KOPT-K1 (cell line): ENCODE measurements at regions not wholly inside any gene's neighbourhood (a gene's known extent, or its start where the extent isn't known, plus 50 kb on each side); places are given as distances from the start of the nearest gene placed in this dataset.

Source experiments
- H3K27ac ChIP-seq: fragments of 200-600 bp; sonication (generic); 2 replicates; pipeline ENCODE4 v1.5.1; 2016; ENCODE audit warnings: antibody characterized with exemption, mild to moderate bottlenecking, low read depth, low read length; ENCODE audit not compliant: poor library complexity, severe bottlenecking
- H3K36me3 ChIP-seq: fragments of 200-600 bp; sonication (generic); 2 replicates; pipeline ENCODE4 v1.5.1; 2017; ENCODE audit warnings: antibody characterized with exemption, mild to moderate bottlenecking, low read length, moderate library complexity; ENCODE audit not compliant: insufficient read depth
- H3K9me3 ChIP-seq: fragments of 200-600 bp; sonication (generic); 2 replicates; pipeline ENCODE4 v1.5.1; 2017; ENCODE audit warnings: antibody characterized with exemption, low read length, mild to moderate bottlenecking; ENCODE audit not compliant: insufficient read depth, poor library complexity, severe bottlenecking

- Histone ChIP-seq H3K36me3 (no peaks in the 10 kb centered on the region), H3K9me3 (no peaks in the 10 kb centered on the region), H3K27ac (no peak overlapping the region)
These were observed 1423.9 kb upstream of the PRMT6 start for GRCh38 chr1:105632342-105633196.

GRCh38 chr1:105636052-105636451, 1420.4 kb upstream of the PRMT6 start:
- no peak overlapping the region for H3K27ac ChIP-seq
- no peaks in the 10 kb centered on the region for H3K9me3 ChIP-seq
- H3K36me3 ChIP-seq = no peaks in the 10 kb centered on the region

DNA sequence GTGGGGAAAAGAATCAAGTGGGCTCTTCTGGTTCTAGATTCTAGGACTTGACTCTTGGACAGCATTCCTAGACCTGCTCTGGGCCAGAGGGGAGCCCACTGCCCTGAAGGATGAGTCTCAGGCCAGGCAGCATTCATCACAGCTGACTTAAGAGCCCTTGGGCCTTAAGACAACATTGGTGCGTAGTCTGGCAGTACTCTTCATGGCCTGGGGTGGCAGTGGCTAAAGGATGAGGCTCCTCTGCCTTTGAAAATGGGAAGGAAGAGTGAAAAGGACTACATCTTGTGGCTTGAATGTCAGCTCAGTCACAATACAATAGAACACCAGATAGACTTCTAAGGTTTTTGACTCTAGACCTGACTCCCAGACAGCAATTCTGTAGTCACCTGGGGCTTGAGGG, 1415.1 kb upstream of the PRMT6 start:
- H3K27ac ChIP-seq = no peak overlapping the region
- no peaks in the 10 kb centered on the region for H3K9me3 ChIP-seq
- H3K36me3 ChIP-seq = no peaks in the 10 kb centered on the region

DNA sequence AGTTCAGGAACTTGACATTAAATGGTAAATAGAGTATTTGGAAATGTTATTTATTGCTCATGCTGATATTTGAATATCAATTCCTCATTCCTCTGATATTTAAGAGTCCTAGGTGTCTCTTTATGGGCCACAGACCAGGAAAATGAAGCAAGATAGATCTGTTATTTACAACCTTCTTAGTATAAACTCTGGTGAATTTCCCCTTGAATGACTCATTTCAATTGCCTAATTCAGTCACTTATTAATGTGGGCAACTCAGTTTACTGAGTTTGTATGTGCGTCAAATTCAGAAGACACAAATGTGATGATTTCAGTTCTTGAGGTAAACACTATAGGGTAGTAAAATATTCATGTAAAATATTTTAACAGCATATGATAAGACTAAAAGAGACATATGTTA, 1404.4 kb upstream of the PRMT6 start:
- Histone ChIP-seq H3K27ac (no peak overlapping the region), H3K36me3 (no peaks in the 10 kb centered on the region), H3K9me3 (no peaks in the 10 kb centered on the region)

DNA sequence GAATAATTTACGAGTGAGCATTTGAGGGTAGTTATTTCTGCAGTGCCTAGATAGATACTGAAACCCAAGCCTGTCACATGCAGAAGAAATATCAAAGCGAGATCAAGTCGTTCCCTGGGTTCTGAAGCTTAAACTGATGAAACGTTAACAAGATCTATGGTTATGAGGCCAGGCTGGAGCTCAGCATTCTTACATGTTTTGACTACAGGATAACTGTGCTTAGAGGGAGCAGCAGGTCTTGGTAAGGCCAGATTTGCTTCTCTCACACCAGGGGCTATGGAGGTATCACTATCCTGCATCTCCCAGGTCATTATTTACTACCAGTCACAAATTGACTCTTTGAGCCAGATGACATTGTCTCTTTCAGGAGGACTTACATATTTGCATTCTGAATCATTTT, 1401.4 kb upstream of the PRMT6 start:
- H3K9me3 ChIP-seq = no peaks in the 10 kb centered on the region
- no peak overlapping the region for H3K27ac ChIP-seq
- H3K36me3 ChIP-seq = no peaks in the 10 kb centered on the region

- no peaks in the 10 kb centered on the region for H3K9me3 ChIP-seq
- H3K36me3 ChIP-seq = no peaks in the 10 kb centered on the region
These were observed 1392.0 kb upstream of the PRMT6 start for GRCh38 chr1:105664495-105664894.

DNA sequence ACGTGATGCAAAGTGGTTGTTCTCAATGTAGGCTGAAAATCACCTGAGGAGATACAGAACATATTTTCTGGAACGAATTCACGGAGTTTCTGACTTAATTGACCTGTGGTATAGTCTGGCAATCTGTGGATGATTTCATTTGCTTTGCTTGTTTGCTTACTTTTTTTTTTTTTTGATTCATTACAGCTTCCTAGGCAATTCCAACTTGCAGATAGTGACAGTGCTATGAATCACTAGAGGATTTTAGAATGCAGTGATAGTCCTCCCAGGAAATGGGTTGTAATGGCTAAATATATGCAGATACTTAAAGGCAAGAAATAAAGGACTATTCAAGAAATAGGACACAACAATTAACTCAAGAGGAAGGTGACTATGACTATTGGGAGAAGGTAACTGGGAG, 1378.1 kb upstream of the PRMT6 start:
- Histone ChIP-seq H3K36me3 (no peaks in the 10 kb centered on the region), H3K9me3 (no peaks in the 10 kb centered on the region), H3K27ac (no peak overlapping the region)

More at GRCh38 chr1:105664495-105664894, 1392.0 kb upstream of the PRMT6 start:
- H3K27ac ChIP-seq = no peak overlapping the region

DNA sequence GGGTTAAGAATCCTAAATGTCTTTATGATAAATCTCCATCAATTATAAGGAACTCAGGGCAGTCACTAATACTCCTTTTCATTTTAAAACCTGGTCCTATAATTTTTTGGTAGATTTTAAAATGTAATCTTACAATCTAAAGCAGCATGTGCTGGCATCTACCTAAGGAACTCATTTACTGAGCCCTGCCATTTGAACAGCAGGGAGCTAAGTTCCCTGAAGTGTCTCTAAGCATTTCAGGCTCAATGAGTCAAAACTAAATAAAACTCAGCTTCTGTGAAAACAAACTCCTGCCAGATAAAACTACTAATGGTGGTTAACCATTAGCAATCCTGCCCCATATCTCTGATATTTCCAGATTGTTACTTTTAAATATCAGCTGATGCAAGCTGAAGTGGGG, 1371.8 kb upstream of the PRMT6 start:
- Histone ChIP-seq H3K27ac (no peak overlapping the region), H3K9me3 (no peaks in the 10 kb centered on the region), H3K36me3 (no peaks in the 10 kb centered on the region)

GRCh38 chr1:105686026-105686425, 1370.4 kb upstream of the PRMT6 start:
- Histone ChIP-seq H3K36me3 (no peaks in the 10 kb centered on the region), H3K9me3 (no peaks in the 10 kb centered on the region), H3K27ac (no peak overlapping the region)

DNA sequence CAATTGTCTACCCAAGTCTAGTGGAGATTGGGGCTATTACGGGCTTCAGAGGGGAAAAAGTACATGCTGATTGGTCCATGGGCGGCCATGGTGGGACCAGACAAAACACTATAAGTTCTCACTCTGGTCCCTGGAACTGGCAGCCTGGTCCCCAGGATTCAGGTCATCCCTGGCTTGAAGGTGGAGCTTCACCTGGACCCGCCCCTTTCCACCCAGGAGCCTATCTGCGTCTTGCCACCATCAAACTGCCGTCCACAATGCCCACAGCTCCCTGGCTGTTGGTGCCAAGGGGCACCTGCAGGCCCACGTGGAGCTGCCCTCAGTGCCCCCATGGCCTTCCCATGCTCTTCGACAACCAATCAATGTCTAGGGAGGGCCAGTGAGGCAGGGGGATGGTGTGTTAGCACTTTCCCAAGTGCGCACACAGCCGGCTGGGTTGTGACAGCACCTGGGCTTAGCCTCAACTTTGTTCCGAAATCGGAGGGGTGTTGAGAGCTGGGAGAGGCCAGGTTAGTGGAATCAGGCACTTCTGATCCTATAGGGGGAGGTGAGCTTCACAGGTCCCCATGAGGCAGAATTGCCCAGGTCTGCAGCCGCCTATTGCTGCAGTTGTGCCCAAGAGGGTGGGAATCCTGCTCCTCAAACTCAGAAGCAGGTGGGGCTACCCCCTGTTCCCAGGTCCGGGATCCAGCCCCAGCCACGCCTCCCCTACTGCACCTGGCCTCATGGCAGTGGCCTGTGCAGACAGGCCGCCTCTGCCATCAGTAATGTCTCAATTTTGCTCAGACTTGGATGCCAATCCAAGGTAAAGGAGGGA, 1369.4 kb upstream of the PRMT6 start:
- Histone ChIP-seq H3K9me3 (no peaks in the 10 kb centered on the region), H3K36me3 (no peaks in the 10 kb centered on the region), H3K27ac (no peak overlapping the region)

DNA sequence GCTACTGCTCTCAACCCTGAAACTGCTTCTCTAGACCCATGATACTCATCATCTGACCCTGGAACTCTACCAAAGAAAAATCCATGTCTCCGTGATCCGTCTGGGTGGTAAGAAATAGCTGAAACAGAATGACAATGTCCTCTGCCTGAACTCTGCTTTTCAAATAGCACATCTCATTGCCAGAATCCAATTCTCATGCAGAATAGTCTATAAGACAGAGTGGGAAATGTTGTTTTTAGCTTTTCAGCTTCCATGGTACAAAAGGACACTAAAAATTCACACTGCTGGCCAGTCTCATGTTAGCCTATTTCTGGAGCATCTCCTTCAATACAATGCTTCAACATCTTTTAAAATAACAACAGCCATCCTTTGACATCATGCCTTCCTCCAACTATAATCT, 1355.8 kb upstream of the PRMT6 start:
- Histone ChIP-seq H3K27ac (no peak overlapping the region), H3K36me3 (no peaks in the 10 kb centered on the region)

GRCh38 chr1:105724286-105724685, 1332.2 kb upstream of the PRMT6 start:
- H3K27ac ChIP-seq = no peak overlapping the region
- H3K9me3 ChIP-seq = no peaks in the 10 kb centered on the region
- no peaks in the 10 kb centered on the region for H3K36me3 ChIP-seq

More for the DNA sequence above, 1355.8 kb upstream of the PRMT6 start:
- no peaks in the 10 kb centered on the region for H3K9me3 ChIP-seq

GRCh38 chr1:105730701-105731100, 1325.8 kb upstream of the PRMT6 start:
- Histone ChIP-seq H3K36me3 (no peaks in the 10 kb centered on the region), H3K27ac (no peak overlapping the region), H3K9me3 (no peaks in the 10 kb centered on the region)

GRCh38 chr1:105736349-105736748, 1320.1 kb upstream of the PRMT6 start:
- Histone ChIP-seq H3K9me3 (no peaks in the 10 kb centered on the region), H3K36me3 (no peaks in the 10 kb centered on the region), H3K27ac (no peak overlapping the region)

- Histone ChIP-seq H3K36me3 (no peaks in the 10 kb centered on the region), H3K9me3 (no peaks in the 10 kb centered on the region), H3K27ac (no peak overlapping the region)
These were observed 1276.7 kb upstream of the PRMT6 start for GRCh38 chr1:105779727-105780126.
